Hepatocyte (in vitro differentiated cells): ENCODE measurements at regions not wholly inside any gene's neighbourhood (a gene's known extent, or its start where the extent isn't known, plus 50 kb on each side); places are given as distances from the start of the nearest gene placed in this dataset.

Experiments used
- DNase-seq: peaks from one replicate; pipeline ENCODE4 v3.0.0-alpha.2; 2016; ENCODE audit warnings: low spot score
- H2AFZ ChIP-seq: fragments of 200-600 bp; sonication (generic); 2 replicates; pipeline ENCODE4 v1.6.0; 2016; ENCODE audit warnings: antibody characterized with exemption, mild to moderate bottlenecking
- H3K27ac ChIP-seq: fragments of 200-600 bp; sonication (generic); 2 replicates; pipeline ENCODE4 v1.5.1; 2016; ENCODE audit warnings: mild to moderate bottlenecking
- H3K27me3 ChIP-seq: fragments of 200-600 bp; sonication (generic); 2 replicates; pipeline ENCODE4 v1.6.1; 2016
- H3K36me3 ChIP-seq: fragments of 200-600 bp; sonication (generic); replicated peaks from 2 replicates; pipeline ENCODE4 v1.5.1; 2016; ENCODE audit warnings: low read depth; ENCODE audit not compliant: insufficient read depth
- H3K4me1 ChIP-seq: fragments of 200-600 bp; sonication (generic); 2 replicates; pipeline ENCODE4 v1.5.1; 2016; ENCODE audit warnings: mild to moderate bottlenecking, moderate library complexity; ENCODE audit not compliant: insufficient read depth
- H3K4me2 ChIP-seq: fragments of 200-600 bp; sonication (generic); 2 replicates; pipeline ENCODE4 v1.6.0; 2016
- H3K4me3 ChIP-seq: fragments of 200-600 bp; sonication (generic); 2 replicates; pipeline ENCODE4 v1.5.1; 2016; ENCODE audit warnings: mild to moderate bottlenecking
- H3K79me2 ChIP-seq: fragments of 200-600 bp; sonication (generic); 2 replicates; pipeline ENCODE4 v1.6.0; 2017; ENCODE audit warnings: mild to moderate bottlenecking
- H3K9me2 ChIP-seq: fragments of 200-600 bp; sonication (generic); replicated peaks from 2 replicates; pipeline ENCODE4 v1.6.0; 2017; ENCODE audit warnings: mild to moderate bottlenecking; ENCODE audit not compliant: insufficient read depth
- H3K9me3 ChIP-seq: fragments of 200-600 bp; sonication (generic); 2 replicates; pipeline ENCODE4 v1.5.1; 2016; ENCODE audit warnings: low read depth, mild to moderate bottlenecking
- H4K20me1 ChIP-seq: fragments of 200-600 bp; sonication (generic); 2 replicates; pipeline ENCODE4 v1.6.0; 2016; ENCODE audit warnings: mild to moderate bottlenecking; ENCODE audit not compliant: insufficient read depth, poor library complexity, severe bottlenecking
- EZH2 ChIP-seq: fragments of 200-600 bp; sonication (generic); IDR thresholded peaks from 2 replicates; pipeline ENCODE4 v1.6.1; 2016; ENCODE audit warnings: antibody characterized with exemption, mild to moderate bottlenecking, borderline replicate concordance
- EZH2phosphoT487 ChIP-seq: fragments of 200-600 bp; sonication (generic); IDR thresholded peaks from one replicate; pipeline ENCODE4 v1.6.1; 2018; ENCODE audit warnings: antibody characterized with exemption, mild to moderate bottlenecking, low read depth, moderate library complexity; ENCODE audit not compliant: unreplicated experiment, severe bottlenecking
- WGBS: methylation state at CpG from one replicate; pipeline ENCODE4 v1.1.6; 2016; ENCODE audit warnings: low lambda C conversion rate; ENCODE audit errors: missing lambda C conversion rate; 5-methylcytosine and 5-hydroxymethylcytosine counted together
- TF ChIP-seq, protein P1 (sequence below): fragments of 200-600 bp; sonication (generic); IDR thresholded peaks from 2 replicates; pipeline ENCODE4 v1.5.1; 2016; ENCODE audit warnings: antibody characterized with exemption, mild to moderate bottlenecking; ENCODE audit not compliant: poor library complexity

DNA sequence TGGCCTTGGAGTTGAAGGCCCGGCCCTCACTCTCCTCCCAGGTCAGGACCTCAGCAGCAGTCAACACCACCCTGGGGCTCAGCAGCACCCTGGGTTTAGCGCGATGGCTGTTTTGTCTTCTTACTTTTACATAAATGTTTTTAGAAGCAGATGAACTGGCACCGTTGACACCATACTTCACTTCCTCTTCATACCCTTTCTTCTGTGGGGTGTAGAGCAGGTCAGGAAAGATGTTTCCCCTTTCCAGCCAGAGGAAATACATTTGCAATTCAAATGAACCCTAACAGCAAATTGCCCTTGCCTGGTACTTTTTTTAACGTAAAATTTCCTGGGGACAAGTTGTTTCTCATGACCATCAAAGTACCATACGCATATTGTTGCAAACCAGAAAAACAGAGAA is 54.7 kb upstream of the SNX9 start:
- Histone ChIP-seq H3K79me2 (no peaks in the 10 kb centered on the region), H3K36me3 (no peaks in the 10 kb centered on the region), H3K27ac (no peak overlapping the region), H3K27me3 (no peaks in the 10 kb centered on the region), H4K20me1 (no peaks in the 10 kb centered on the region), H3K4me2 (no peak overlapping the region), H2AFZ (no peak overlapping the region), H3K4me1 (peaks cover 12% of the 10 kb centered on the region), H3K9me3 (no peaks in the 10 kb centered on the region), H3K9me2 (no peaks in the 10 kb centered on the region), H3K4me3 (no peak overlapping the region)
- WGBS = 82% methylated on average over 6 of the region's 6 CpGs
- TF ChIP-seq, protein P1, sequence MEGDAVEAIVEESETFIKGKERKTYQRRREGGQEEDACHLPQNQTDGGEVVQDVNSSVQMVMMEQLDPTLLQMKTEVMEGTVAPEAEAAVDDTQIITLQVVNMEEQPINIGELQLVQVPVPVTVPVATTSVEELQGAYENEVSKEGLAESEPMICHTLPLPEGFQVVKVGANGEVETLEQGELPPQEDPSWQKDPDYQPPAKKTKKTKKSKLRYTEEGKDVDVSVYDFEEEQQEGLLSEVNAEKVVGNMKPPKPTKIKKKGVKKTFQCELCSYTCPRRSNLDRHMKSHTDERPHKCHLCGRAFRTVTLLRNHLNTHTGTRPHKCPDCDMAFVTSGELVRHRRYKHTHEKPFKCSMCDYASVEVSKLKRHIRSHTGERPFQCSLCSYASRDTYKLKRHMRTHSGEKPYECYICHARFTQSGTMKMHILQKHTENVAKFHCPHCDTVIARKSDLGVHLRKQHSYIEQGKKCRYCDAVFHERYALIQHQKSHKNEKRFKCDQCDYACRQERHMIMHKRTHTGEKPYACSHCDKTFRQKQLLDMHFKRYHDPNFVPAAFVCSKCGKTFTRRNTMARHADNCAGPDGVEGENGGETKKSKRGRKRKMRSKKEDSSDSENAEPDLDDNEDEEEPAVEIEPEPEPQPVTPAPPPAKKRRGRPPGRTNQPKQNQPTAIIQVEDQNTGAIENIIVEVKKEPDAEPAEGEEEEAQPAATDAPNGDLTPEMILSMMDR = no peak
- TF ChIP-seq EZH2phosphoT487 (no peak), EZH2 (no peak)
- no peak for DNase-seq

DNA sequence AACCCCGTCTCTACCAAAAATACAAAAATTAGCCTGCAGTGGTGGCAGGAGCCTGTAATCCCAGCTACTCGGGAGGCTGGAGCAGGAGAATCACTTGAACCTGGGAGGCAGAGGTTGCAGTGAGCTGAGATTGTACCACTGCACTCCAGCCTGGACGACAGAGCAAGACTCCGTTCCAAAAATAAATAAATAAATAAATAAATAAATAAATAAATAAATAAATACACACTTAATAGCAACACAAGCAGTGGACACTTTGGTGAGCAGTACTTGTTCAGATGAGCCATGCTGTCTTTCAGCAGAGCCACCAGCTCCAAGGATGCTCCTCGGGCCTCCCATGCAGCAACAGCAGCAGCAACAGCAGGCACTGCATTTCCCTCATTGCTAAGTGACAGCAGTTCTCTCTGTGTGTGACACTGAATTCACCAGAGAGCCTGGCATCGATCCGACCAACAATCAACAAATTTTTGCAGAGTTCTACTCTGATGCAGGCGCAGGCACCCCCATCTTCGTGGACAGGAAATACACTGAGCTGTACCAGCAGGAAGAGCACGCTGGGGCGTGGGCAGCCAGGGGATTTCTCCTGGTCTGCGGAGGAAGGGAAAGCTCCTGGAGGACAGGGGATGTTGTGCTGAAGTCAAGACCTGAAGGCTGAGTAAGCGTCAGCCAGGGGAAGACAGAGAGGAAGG is 54.0 kb upstream of the SNX9 start:
- no peaks in the 10 kb centered on the region for H3K36me3 ChIP-seq
- H4K20me1 ChIP-seq = no peaks in the 10 kb centered on the region
- no peak for DNase-seq
- H3K4me1 ChIP-seq = peaks cover 7% of the 10 kb centered on the region
- no peaks in the 10 kb centered on the region for H3K27me3 ChIP-seq
- no peak overlapping the region for H3K4me2 ChIP-seq
- H3K27ac ChIP-seq = no peak overlapping the region
- WGBS = 89% methylated on average over 13 of the region's 13 CpGs
- TF ChIP-seq, protein P1 = no peak
- TF ChIP-seq EZH2phosphoT487 = no peak
- no peak overlapping the region for H2AFZ ChIP-seq
- no peaks in the 10 kb centered on the region for H3K9me3 ChIP-seq
- no peak overlapping the region for H3K4me3 ChIP-seq
- no peaks in the 10 kb centered on the region for H3K9me2 ChIP-seq
- no peaks in the 10 kb centered on the region for H3K79me2 ChIP-seq

DNA sequence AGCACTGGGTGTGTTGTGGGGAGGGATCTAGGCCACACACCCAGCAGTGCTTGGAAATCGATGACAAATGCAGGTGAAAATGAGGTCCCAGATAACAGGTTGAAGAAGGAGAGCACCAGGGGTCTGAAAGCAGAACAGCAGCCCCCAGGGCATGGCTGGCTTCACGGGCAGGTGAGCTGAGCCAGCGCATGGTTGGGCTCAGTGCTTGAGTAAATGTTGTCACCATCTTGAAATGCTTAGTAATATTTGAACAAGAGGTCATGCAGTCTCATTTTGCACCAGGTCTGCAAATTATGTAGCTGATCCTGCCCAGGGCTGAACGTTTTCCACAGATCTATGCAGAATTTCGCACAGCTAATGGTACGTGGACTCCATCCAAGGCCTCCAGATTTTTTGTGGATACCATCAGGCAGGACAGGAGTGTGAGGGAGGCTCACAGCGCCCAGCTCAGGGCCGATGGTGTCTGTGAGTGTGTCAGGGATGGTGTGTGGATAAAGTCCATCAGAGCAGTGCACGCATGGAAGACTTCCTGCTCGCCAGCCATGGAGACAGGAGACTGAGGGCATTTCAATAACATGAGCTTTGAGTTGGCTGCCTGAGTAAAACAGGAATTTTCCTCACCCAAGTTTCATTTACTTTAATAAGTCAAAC is 53.1 kb upstream of the SNX9 start:
- H3K4me1 ChIP-seq = peaks cover 2% of the 10 kb centered on the region
- no peaks in the 10 kb centered on the region for H3K27me3 ChIP-seq
- 83% methylated on average over 10 of the region's 10 CpGs for WGBS
- H3K27ac ChIP-seq = no peak overlapping the region
- no peaks in the 10 kb centered on the region for H3K36me3 ChIP-seq
- no peak overlapping the region for H3K4me3 ChIP-seq
- H3K9me2 ChIP-seq = no peaks in the 10 kb centered on the region
- no peak for DNase-seq
- H4K20me1 ChIP-seq = no peaks in the 10 kb centered on the region
- no peaks in the 10 kb centered on the region for H3K79me2 ChIP-seq
- no peaks in the 10 kb centered on the region for H3K9me3 ChIP-seq
- no peak for TF ChIP-seq EZH2phosphoT487
- no peak for TF ChIP-seq EZH2
- TF ChIP-seq, protein P1 = no peak
- H3K4me2 ChIP-seq = no peak overlapping the region
- H2AFZ ChIP-seq = no peak overlapping the region
